Tibial artery (tissue), 4 donors: ENCODE measurements at regions not wholly inside any gene's neighbourhood (a gene's known extent, or its start where the extent isn't known, plus 50 kb on each side); places are given as distances from the start of the nearest gene placed in this dataset.

ENCODE experiments used
- DNase-seq, 2 donors: peaks; one replicate each; pipeline ENCODE4 v3.0.0-alpha.2; 2019
- H3K27ac ChIP-seq, 2 donors: fragments of 200-600 bp; sonication (generic) in 1 of 2; 1 replicate in 1 of 2; 2 replicates in 1 of 2; pipeline ENCODE4 v1.5.1; 2018 to 2019; ENCODE audit warnings: mild to moderate bottlenecking in 1 of 2
- H3K27me3 ChIP-seq, 2 donors: fragments of 200-600 bp; sonication (generic) in 1 of 2; one replicate each; pipeline versions ENCODE4 v1.5.1 to v1.6.0; 2016 to 2019
- H3K36me3 ChIP-seq, 3 donors: fragments of 200-600 bp; sonication (generic) in 2 of 3; one replicate each; pipeline ENCODE4 v1.5.1; 2016 to 2019; ENCODE audit warnings: mild to moderate bottlenecking in 2 of 3
- H3K4me1 ChIP-seq, 4 donors: fragments of 200-600 bp; sonication (generic) in 2 of 4; 1 replicate in 3 of 4; 2 replicates in 1 of 4; pipeline ENCODE4 v1.5.1; 2016 to 2019
- H3K4me3 ChIP-seq, 2 donors: fragments of 200-600 bp; sonication (generic) in 1 of 2; 1 replicate in 1 of 2; 2 replicates in 1 of 2; pipeline ENCODE4 v1.5.1; 2018 to 2019; ENCODE audit warnings: mild to moderate bottlenecking in 2 of 2
- H3K9me3 ChIP-seq, 3 donors: fragments of 200-600 bp; sonication (generic) in 1 of 3; one replicate each; pipeline ENCODE4 v1.5.1; 2016 to 2019
- CTCF ChIP-seq, 2 experiments: fragments of 200-600 bp in 1 of 2; fragments of 450-650 bp in 1 of 2; IDR thresholded peaks; one replicate each; pipeline ENCODE4 v1.5.1; 2017 to 2019; ENCODE audit warnings: antibody characterized with exemption in 2 of 2, mild to moderate bottlenecking in 1 of 2, moderate library complexity in 1 of 2
- intact Hi-C: fragments of 100-400 bp; cut with DNase I; formaldehyde crosslinking; loops from one replicate; pipeline ENCODE4 v1.15.0; 2023; ENCODE audit warnings: low total_unique reads

- Histone ChIP-seq H3K9me3 (no peaks in the 10 kb centered on the region), H3K36me3 (no peaks in the 10 kb centered on the region), H3K4me3 (no peak overlapping the region), H3K27ac (no peak overlapping the region), H3K27me3 (peaks cover 0 to 5% of the 10 kb centered on the region in 2 donors), H3K4me1 (no peaks in the 10 kb centered on the region)
- no peak for TF ChIP-seq CTCF (IDR thresholded peaks at IDR 0.05)
- no peak for DNase-seq
- intact Hi-C loops, result no loop called here
Measured at GRCh38 chr17:15081008-15081407, 184.1 kb downstream of the PMP22 start.

- Histone ChIP-seq H3K36me3 (no peaks in the 10 kb centered on the region), H3K9me3 (no peaks in the 10 kb centered on the region), H3K27me3 (peaks cover 0 to 5% of the 10 kb centered on the region in 2 donors), H3K27ac (no peak overlapping the region), H3K4me1 (no peaks in the 10 kb centered on the region), H3K4me3 (no peak overlapping the region)
- no peak for DNase-seq
- TF ChIP-seq CTCF (IDR thresholded peaks at IDR 0.05), result no peak
- intact Hi-C loops, result no loop called here
Measured at GRCh38 chr17:15078570-15078969, 186.6 kb downstream of the PMP22 start.

GRCh38 chr17:15076991-15077663 lies 188.0 kb downstream of the PMP22 start:
- no peaks in the 10 kb centered on the region for H3K4me1 ChIP-seq
- no peaks in the 10 kb centered on the region for H3K36me3 ChIP-seq
- DNase-seq, result no peak
- H3K9me3 ChIP-seq, result no peaks in the 10 kb centered on the region
- no peak overlapping the region for H3K27ac ChIP-seq
- intact Hi-C loops, result no loop called here
- no peak for TF ChIP-seq CTCF (IDR thresholded peaks at IDR 0.05)
- no peak overlapping the region for H3K4me3 ChIP-seq
- peaks cover 0 to 5% of the 10 kb centered on the region in 2 donors for H3K27me3 ChIP-seq

- Histone ChIP-seq H3K27ac (no peak overlapping the region), H3K9me3 (no peaks in the 10 kb centered on the region), H3K4me3 (no peak overlapping the region), H3K4me1 (no peaks in the 10 kb centered on the region), H3K27me3 (peaks cover 0 to 6% of the 10 kb centered on the region in 2 donors), H3K36me3 (no peaks in the 10 kb centered on the region)
- DNase-seq, result no peak
- intact Hi-C loops, result loop anchor here (10.0 kb wide), 1 partner anchor 57 kb away; no protein-coding TSS in a partner anchor
- no peak for TF ChIP-seq CTCF (IDR thresholded peaks at IDR 0.05)
Measured at GRCh38 chr17:15051933-15052332, 213.2 kb downstream of the PMP22 start.

DNA sequence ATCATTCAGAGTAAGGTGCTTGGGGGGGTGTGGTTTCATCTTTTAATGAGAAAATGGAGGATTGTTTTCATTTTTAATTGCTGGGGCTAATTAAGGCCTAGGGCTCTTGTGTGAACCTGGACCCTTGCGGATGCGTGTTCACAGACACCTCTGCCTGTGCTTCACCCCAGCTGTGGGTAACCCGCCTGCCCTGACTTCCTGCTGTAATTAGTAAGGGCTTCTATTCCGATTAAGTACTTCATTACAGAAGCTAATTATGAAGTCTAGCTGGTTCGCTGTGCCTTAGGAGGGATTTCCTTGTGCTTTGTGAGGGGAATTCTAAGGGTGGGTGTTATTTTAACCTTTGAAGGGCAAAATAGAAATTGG lies 215.3 kb downstream of the PMP22 start:
- no peak overlapping the region for H3K27ac ChIP-seq
- H3K4me3 ChIP-seq, result no peak overlapping the region
- intact Hi-C loops, result loop anchor here (10.0 kb wide), 1 partner anchor 55 kb away; no protein-coding TSS in a partner anchor
- no peak for DNase-seq
- H3K4me1 ChIP-seq, result no peaks in the 10 kb centered on the region
- no peaks in the 10 kb centered on the region for H3K9me3 ChIP-seq
- no peak for TF ChIP-seq CTCF (IDR thresholded peaks at IDR 0.05)
- no peaks in the 10 kb centered on the region for H3K36me3 ChIP-seq
- H3K27me3 ChIP-seq, result peaks cover 0 to 6% of the 10 kb centered on the region in 2 donors
